ENCODE measurements at regions not wholly inside any gene's neighbourhood (a gene's known extent, or its start where the extent isn't known, plus 50 kb on each side); places are given as distances from the start of the nearest gene placed in this dataset.

DNA sequence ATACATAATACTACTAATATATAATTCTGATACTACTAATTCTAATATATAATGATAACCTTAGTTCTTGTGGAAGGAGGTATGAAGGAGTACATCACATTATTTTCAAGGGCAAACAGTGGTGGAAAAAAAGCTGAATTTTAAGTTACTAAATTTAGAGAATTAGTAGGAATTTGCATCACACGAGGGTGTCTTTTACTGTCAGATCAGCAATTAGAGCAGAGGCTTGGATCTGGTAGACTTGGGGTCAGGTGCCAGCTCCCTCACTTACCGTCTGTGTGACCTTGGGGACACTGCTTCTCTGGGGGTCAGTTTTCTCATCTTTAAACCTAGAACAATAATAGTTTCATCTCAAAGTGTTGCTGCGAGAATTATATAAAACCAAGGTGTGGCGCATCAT is 114.1 kb upstream of the NEDD4L start:
- H3K4me1 ChIP-seq (ENCODE audit: control insufficient read depth in 1 of 2, insufficient read depth in 2 of 2, low read length in 2 of 2), result peaks cover 0 to 4% of the 10 kb centered on the region in 2 experiments; a peak in 2 of 4 replicates
- intact Hi-C loops (cut with micrococcal nuclease), result no loop called here
- no peak overlapping the region for H2AFZ ChIP-seq (ENCODE audit: low read depth, low read length, poor library complexity, severe bottlenecking)
- no peak overlapping the region for H3K27ac ChIP-seq (ENCODE audit: low read depth, low read length)
- H3K36me3 ChIP-seq (ENCODE audit: control insufficient read depth in 1 of 2, insufficient read depth in 2 of 2, low read length in 2 of 2), result no peaks in the 10 kb centered on the region
- RAD21 ChIA-PET (ENCODE audit: low non-redundant PET in 1 of 2, low total read pairs in 2 of 2, uncharacterized antibody in 2 of 2, unreplicated experiment in 2 of 2), result no interaction called here
- POLR2A ChIA-PET, result no interaction called here
- H3K9me2 ChIP-seq (ENCODE audit: insufficient read depth), result no peaks in the 10 kb centered on the region
- no peaks in the 10 kb centered on the region for H4K20me1 ChIP-seq (ENCODE audit: insufficient read depth)
- TF ChIP-seq RAD21 (IDR thresholded peaks at IDR 0.05; ENCODE audit: low read depth), result no peak
- TF ChIP-seq JUND (IDR thresholded peaks at IDR 0.05), result no peak
- TF ChIP-seq, protein P1, sequence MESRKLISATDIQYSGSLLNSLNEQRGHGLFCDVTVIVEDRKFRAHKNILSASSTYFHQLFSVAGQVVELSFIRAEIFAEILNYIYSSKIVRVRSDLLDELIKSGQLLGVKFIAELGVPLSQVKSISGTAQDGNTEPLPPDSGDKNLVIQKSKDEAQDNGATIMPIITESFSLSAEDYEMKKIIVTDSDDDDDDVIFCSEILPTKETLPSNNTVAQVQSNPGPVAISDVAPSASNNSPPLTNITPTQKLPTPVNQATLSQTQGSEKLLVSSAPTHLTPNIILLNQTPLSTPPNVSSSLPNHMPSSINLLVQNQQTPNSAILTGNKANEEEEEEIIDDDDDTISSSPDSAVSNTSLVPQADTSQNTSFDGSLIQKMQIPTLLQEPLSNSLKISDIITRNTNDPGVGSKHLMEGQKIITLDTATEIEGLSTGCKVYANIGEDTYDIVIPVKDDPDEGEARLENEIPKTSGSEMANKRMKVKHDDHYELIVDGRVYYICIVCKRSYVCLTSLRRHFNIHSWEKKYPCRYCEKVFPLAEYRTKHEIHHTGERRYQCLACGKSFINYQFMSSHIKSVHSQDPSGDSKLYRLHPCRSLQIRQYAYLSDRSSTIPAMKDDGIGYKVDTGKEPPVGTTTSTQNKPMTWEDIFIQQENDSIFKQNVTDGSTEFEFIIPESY (IDR thresholded peaks at IDR 0.05; ENCODE audit: extremely low read depth, insufficient replicate concordance, low read length), result no peak
- TF ChIP-seq EZH2phosphoT487 (IDR thresholded peaks at IDR 0.05; ENCODE audit: borderline replicate concordance), result no peak
- TF ChIP-seq SRF (IDR thresholded peaks at IDR 0.05; ENCODE audit: low read depth), result no peak
- TF ChIP-seq, protein P2, sequence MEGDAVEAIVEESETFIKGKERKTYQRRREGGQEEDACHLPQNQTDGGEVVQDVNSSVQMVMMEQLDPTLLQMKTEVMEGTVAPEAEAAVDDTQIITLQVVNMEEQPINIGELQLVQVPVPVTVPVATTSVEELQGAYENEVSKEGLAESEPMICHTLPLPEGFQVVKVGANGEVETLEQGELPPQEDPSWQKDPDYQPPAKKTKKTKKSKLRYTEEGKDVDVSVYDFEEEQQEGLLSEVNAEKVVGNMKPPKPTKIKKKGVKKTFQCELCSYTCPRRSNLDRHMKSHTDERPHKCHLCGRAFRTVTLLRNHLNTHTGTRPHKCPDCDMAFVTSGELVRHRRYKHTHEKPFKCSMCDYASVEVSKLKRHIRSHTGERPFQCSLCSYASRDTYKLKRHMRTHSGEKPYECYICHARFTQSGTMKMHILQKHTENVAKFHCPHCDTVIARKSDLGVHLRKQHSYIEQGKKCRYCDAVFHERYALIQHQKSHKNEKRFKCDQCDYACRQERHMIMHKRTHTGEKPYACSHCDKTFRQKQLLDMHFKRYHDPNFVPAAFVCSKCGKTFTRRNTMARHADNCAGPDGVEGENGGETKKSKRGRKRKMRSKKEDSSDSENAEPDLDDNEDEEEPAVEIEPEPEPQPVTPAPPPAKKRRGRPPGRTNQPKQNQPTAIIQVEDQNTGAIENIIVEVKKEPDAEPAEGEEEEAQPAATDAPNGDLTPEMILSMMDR (IDR thresholded peaks at IDR 0.05 in 2 of 3, conservative IDR thresholded peaks at IDR 0.05 in 1 of 3; ENCODE audit: borderline replicate concordance in 1 of 3, insufficient read depth in 1 of 3, low read depth in 2 of 3, low read length in 2 of 3), result no peak
- H3K4me3 ChIP-seq (replicated peaks in 1 of 2; ENCODE audit: low read depth in 1 of 2, low read length in 2 of 2), result no peak overlapping the region
- no peaks in the 10 kb centered on the region for H3K79me2 ChIP-seq (ENCODE audit: insufficient read depth, low read length)
- CTCF ChIA-PET, result no interaction called here
- H3K9me3 ChIP-seq (ENCODE audit: control insufficient read depth in 1 of 2, insufficient read depth in 1 of 2, low read depth in 1 of 2, low read length in 2 of 2), result no peaks in the 10 kb centered on the region
- no peaks in the 10 kb centered on the region for H3K27me3 ChIP-seq (ENCODE audit: insufficient read depth, low read length)
- ATAC-seq (no peak), DNase-seq (ENCODE audit: low read depth, low spot score) (no peak)
- BruUV-seq (replicated peaks), result no TSS peak
- no peak overlapping the region for H3K4me2 ChIP-seq (ENCODE audit: low read length)
- no peak overlapping the region for H3K9ac ChIP-seq (ENCODE audit: low read length)
